NCI-H524 (cell line): ENCODE measurements at regions not wholly inside any gene's neighbourhood (a gene's known extent, or its start where the extent isn't known, plus 50 kb on each side); places are given as distances from the start of the nearest gene placed in this dataset.
"Not testable (repeated sequence)": the region's sequence is repeated elsewhere in the genome, so short reads cannot be mapped to it uniquely, and the experiment has no call there.

Source experiments
- DNase-seq, 2 experiments: peaks; one replicate each; lab custom pipeline; 2025; lab: John Stamatoyannopoulos, UW

GRCh38 chr6:43999628-44000027, 127.6 kb downstream of the MRPL14 start:
- no peak for DNase-seq

GRCh38 chr6:43998592-43999243, 128.5 kb downstream of the MRPL14 start:
- DNase-seq: not testable (repeated sequence)

GRCh38 chr6:43997990-43998585, 129.2 kb downstream of the MRPL14 start:
- DNase-seq: not testable (repeated sequence)

- no peak for DNase-seq
These were observed 129.9 kb downstream of the MRPL14 start for GRCh38 chr6:43997345-43997677.

- DNase-seq: no peak
These were observed 130.5 kb downstream of the MRPL14 start for GRCh38 chr6:43996618-43997344.

GRCh38 chr6:43995137-43995536, 132.1 kb downstream of the MRPL14 start:
- DNase-seq: no peak

- DNase-seq: no peak
These were observed 133.2 kb downstream of the MRPL14 start for GRCh38 chr6:43993881-43994523.

- no peak for DNase-seq
These were observed 134.2 kb downstream of the MRPL14 start for GRCh38 chr6:43992783-43993644.

- DNase-seq: no peak
These were observed 135.1 kb downstream of the MRPL14 start for GRCh38 chr6:43992126-43992663.

- peak; percentile 5 to 63 for DNase-seq
These were observed 136.3 kb downstream of the MRPL14 start for GRCh38 chr6:43990627-43991619.

GRCh38 chr6:43990275-43990626, 137.0 kb downstream of the MRPL14 start:
- DNase-seq: peak in 1 of 2 experiments; percentile 45

- DNase-seq: peak; percentile 39 to 80
These were observed 137.6 kb downstream of the MRPL14 start for GRCh38 chr6:43989581-43990146.

GRCh38 chr6:43988801-43989200, 138.5 kb downstream of the MRPL14 start:
- no peak for DNase-seq

- no peak for DNase-seq
These were observed 139.3 kb downstream of the MRPL14 start for GRCh38 chr6:43987838-43988439.

GRCh38 chr6:43986177-43986825, 141.0 kb downstream of the MRPL14 start:
- peak in 1 of 2 experiments; percentile 36 for DNase-seq

GRCh38 chr6:43985329-43985728, 141.9 kb downstream of the MRPL14 start:
- DNase-seq: no peak

GRCh38 chr6:43984442-43985321, 142.6 kb downstream of the MRPL14 start:
- DNase-seq: no peak

- no peak for DNase-seq
These were observed 143.6 kb downstream of the MRPL14 start for GRCh38 chr6:43983632-43984031.
